CD4-positive, alpha-beta T cell (primary cell): ENCODE measurements at regions not wholly inside any gene's neighbourhood (a gene's known extent, or its start where the extent isn't known, plus 50 kb on each side); places are given as distances from the start of the nearest gene placed in this dataset.

Source experiments
- ATAC-seq: fragments of 200-7000 bp; cut with Tn5 transposase; one replicate; pipeline ENCODE4 v1.10.0; 2022; ENCODE audit warnings: mild to moderate bottlenecking; ENCODE audit not compliant: poor library complexity
- CTCF ChIA-PET: fragments of 350-600 bp; sonication (Branson Sonifier 250); formaldehyde crosslinking; loops from one replicate; lab custom pipeline; 2021; ENCODE audit warnings: antibody characterized with exemption, inconsistent platforms; lab: Charles Lee
- POLR2A ChIA-PET: fragments of 350-600 bp; sonication (Branson Sonifier 250); formaldehyde crosslinking; loops from one replicate; lab custom pipeline; 2021; ENCODE audit warnings: antibody characterized with exemption, inconsistent platforms; lab: Charles Lee
- DNase-seq, 14 experiments: peaks; one replicate each; pipeline ENCODE4 v3.0.0-alpha.2; 2013 to 2020; ENCODE audit warnings: mixed read lengths in 2 of 14
- H3K27ac ChIP-seq, 2 donors: one replicate each; pipeline versions ENCODE4 v1.5.1 to v1.7.0; 2013; ENCODE audit warnings: low read length in 2 of 2, low read depth in 1 of 2, mild to moderate bottlenecking in 1 of 2
- H3K27me3 ChIP-seq, 2 experiments: 1 replicate in 1 of 2; 2 replicates in 1 of 2; pipeline versions ENCODE4 v1.6.1 to v1.7.0; 2013; ENCODE audit warnings: low read length in 2 of 2, control low read depth in 1 of 2, mild to moderate bottlenecking in 1 of 2, moderate library complexity in 1 of 2; ENCODE audit not compliant: insufficient read depth in 2 of 2, control insufficient read depth in 1 of 2
- H3K36me3 ChIP-seq: one replicate; pipeline ENCODE4 v1.6.1; 2013; ENCODE audit warnings: low read length, control low read depth; ENCODE audit not compliant: insufficient read depth
- H3K4me1 ChIP-seq: one replicate; pipeline ENCODE4 v1.6.1; 2013; ENCODE audit warnings: low read length, control low read depth; ENCODE audit not compliant: insufficient read depth
- H3K4me3 ChIP-seq: one replicate; pipeline ENCODE4 v1.5.1; 2013; ENCODE audit warnings: mild to moderate bottlenecking, low read length, moderate library complexity
- H3K9me3 ChIP-seq, 2 experiments: 1 replicate in 1 of 2; 2 replicates in 1 of 2; pipeline versions ENCODE4 v1.6.1 to v1.7.0; 2013; ENCODE audit warnings: low read length in 2 of 2, mild to moderate bottlenecking in 2 of 2, control low read depth in 1 of 2, moderate library complexity in 1 of 2; ENCODE audit not compliant: control insufficient read depth in 1 of 2, insufficient read depth in 1 of 2
- H3K27ac Mint-ChIP-seq: one replicate; pipeline ENCODE4 v1.8.0; 2020; ENCODE audit warnings: mixed read lengths
- H3K27me3 Mint-ChIP-seq: one replicate; pipeline ENCODE4 v1.8.0; 2021; ENCODE audit warnings: mixed read lengths
- H3K36me3 Mint-ChIP-seq: one replicate; pipeline ENCODE4 v1.8.0; 2021; ENCODE audit warnings: low read depth, mixed read lengths
- H3K4me1 Mint-ChIP-seq: one replicate; pipeline ENCODE4 v1.8.0; 2021; ENCODE audit warnings: low read depth, mixed read lengths
- H3K4me3 Mint-ChIP-seq: one replicate; pipeline ENCODE4 v1.8.0; 2020; ENCODE audit warnings: mild to moderate bottlenecking, mixed read lengths
- H3K9me3 Mint-ChIP-seq: one replicate; pipeline ENCODE4 v1.8.0; 2020; ENCODE audit warnings: mixed read lengths
- intact Hi-C, 2 experiments: fragments of 100-400 bp; cut with DNase I in 1 of 2; cut with micrococcal nuclease in 1 of 2; formaldehyde crosslinking; loops; one replicate each; pipeline versions ENCODE4 v1.15.1 to v1.9.0; 2023 to 2025; cut with DNase I, micrococcal nuclease
- TF ChIP-seq, protein P1 (sequence below): fragments of 200-600 bp; IDR thresholded peaks from one replicate; pipeline ENCODE4 v1.8.0; 2022; ENCODE audit warnings: antibody characterized with exemption, mild to moderate bottlenecking

DNA sequence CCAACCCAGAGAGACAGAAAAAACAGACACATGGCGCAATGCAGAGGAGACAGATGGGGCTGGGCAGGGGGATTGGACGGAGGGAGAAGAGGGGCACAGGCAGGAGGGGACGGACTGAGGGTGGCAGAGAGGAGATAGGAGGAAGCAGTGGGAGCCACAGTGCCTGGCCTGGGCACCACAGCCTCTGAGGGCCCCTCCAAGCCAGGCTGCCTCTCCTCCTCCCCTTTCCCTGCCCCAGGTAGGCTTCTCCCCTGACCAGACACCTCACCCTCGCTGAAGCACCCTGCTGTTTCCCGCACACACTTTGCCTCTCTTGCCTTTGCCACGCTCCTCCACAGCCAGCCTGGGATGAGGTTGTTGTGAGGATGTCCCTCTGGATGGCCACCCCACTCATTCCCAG, 84.0 kb upstream of the PRR20G start:
- Mint-ChIP-seq H3K4me1 (no peaks in the 10 kb centered on the region), H3K4me3 (no peak overlapping the region), H3K9me3 (no peaks in the 10 kb centered on the region), H3K27me3 (peaks cover 19% of the 10 kb centered on the region), H3K27ac (no peak overlapping the region), H3K36me3 (no peaks in the 10 kb centered on the region)
- ATAC-seq: no peak
- TF ChIP-seq, protein P1, sequence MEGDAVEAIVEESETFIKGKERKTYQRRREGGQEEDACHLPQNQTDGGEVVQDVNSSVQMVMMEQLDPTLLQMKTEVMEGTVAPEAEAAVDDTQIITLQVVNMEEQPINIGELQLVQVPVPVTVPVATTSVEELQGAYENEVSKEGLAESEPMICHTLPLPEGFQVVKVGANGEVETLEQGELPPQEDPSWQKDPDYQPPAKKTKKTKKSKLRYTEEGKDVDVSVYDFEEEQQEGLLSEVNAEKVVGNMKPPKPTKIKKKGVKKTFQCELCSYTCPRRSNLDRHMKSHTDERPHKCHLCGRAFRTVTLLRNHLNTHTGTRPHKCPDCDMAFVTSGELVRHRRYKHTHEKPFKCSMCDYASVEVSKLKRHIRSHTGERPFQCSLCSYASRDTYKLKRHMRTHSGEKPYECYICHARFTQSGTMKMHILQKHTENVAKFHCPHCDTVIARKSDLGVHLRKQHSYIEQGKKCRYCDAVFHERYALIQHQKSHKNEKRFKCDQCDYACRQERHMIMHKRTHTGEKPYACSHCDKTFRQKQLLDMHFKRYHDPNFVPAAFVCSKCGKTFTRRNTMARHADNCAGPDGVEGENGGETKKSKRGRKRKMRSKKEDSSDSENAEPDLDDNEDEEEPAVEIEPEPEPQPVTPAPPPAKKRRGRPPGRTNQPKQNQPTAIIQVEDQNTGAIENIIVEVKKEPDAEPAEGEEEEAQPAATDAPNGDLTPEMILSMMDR: no peak
- CTCF ChIA-PET: no interaction called here
- no peak for DNase-seq
- Histone ChIP-seq H3K4me3 (no peak overlapping the region), H3K27ac (no peak overlapping the region), H3K36me3 (no peaks in the 10 kb centered on the region), H3K27me3 (no peaks in the 10 kb centered on the region), H3K9me3 (peaks cover 0 to 17% of the 10 kb centered on the region in 2 experiments), H3K4me1 (no peaks in the 10 kb centered on the region)
- intact Hi-C loops: no loop called here
- POLR2A ChIA-PET: no interaction called here

DNA sequence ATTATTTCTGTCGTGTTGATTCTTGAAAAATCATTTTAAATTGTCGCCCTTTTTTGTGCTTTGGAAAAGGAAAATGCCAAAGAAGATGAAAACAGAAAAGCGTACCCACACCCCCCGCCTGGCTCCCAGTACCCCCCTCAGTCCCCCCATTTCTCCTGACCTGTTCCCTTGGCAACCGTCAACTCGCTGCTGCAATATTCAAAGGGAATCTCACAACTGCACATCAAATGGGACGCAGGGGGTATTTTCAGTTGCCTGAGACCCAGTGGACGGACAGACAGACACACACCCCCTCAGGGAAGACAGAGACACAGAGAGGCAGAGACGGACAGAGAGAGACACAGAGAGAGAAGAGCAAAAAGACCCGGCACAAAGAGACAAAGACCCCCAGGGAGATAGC, 83.5 kb upstream of the PRR20G start:
- H3K4me3 ChIP-seq: no peak overlapping the region
- ChIA-PET CTCF (no interaction called here), POLR2A (no interaction called here)
- no peaks in the 10 kb centered on the region for H3K9me3 Mint-ChIP-seq
- TF ChIP-seq, protein P1: no peak
- intact Hi-C loops: no loop called here
- no peaks in the 10 kb centered on the region for H3K4me1 ChIP-seq
- H3K27me3 Mint-ChIP-seq: peaks cover 24% of the 10 kb centered on the region
- no peak overlapping the region for H3K27ac ChIP-seq
- no peak for ATAC-seq
- no peaks in the 10 kb centered on the region for H3K36me3 Mint-ChIP-seq
- no peaks in the 10 kb centered on the region for H3K27me3 ChIP-seq
- no peaks in the 10 kb centered on the region for H3K36me3 ChIP-seq
- no peak for DNase-seq
- no peaks in the 10 kb centered on the region for H3K4me1 Mint-ChIP-seq
- no peak overlapping the region for H3K4me3 Mint-ChIP-seq
- no peak overlapping the region for H3K27ac Mint-ChIP-seq
- H3K9me3 ChIP-seq: peaks cover 0 to 13% of the 10 kb centered on the region in 2 experiments

DNA sequence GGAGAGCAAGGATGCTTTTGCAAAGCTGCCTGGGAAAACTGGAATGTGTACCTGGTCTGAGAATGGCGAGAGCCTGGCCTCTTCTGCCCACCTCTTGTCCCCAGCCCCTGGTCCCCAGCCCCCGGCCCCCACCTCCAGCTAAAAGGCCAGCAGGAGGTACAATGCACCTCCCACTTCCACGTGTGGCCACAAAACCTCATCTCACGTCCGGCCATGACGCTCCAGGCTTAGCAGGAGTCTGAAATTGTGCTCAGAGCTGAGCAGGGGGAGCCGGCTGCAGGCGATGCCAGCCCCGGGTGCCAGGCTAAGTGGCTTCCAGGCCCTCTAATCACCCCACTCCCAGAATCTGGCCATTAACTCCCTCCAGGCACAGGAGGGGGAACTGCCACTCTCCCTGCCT, 83.1 kb upstream of the PRR20G start:
- Mint-ChIP-seq H3K27ac (no peak overlapping the region), H3K9me3 (no peaks in the 10 kb centered on the region), H3K36me3 (no peaks in the 10 kb centered on the region), H3K4me1 (no peaks in the 10 kb centered on the region), H3K27me3 (peaks cover 22% of the 10 kb centered on the region), H3K4me3 (no peak overlapping the region)
- H3K27me3 ChIP-seq: no peaks in the 10 kb centered on the region
- ChIA-PET POLR2A (no interaction called here), CTCF (no interaction called here)
- H3K27ac ChIP-seq: no peak overlapping the region
- DNase-seq (no peak), ATAC-seq (no peak)
- H3K4me3 ChIP-seq: no peak overlapping the region
- H3K36me3 ChIP-seq: no peaks in the 10 kb centered on the region
- H3K4me1 ChIP-seq: no peaks in the 10 kb centered on the region
- intact Hi-C loops: no loop called here
- TF ChIP-seq, protein P1: no peak
- H3K9me3 ChIP-seq: peaks cover 0 to 13% of the 10 kb centered on the region in 2 experiments
